Midbrain (tissue), 1 donor: ENCODE measurements at regions not wholly inside any gene's neighbourhood (a gene's known extent, or its start where the extent isn't known, plus 50 kb on each side); places are given as distances from the start of the nearest gene placed in this dataset.
"Not testable (repeated sequence)": the region's sequence is repeated elsewhere in the genome, so short reads cannot be mapped to it uniquely, and the experiment has no call there.

ENCODE experiments used
- DNase-seq: peaks from one replicate; lab custom pipeline; 2025; lab: John Stamatoyannopoulos, UW

DNA sequence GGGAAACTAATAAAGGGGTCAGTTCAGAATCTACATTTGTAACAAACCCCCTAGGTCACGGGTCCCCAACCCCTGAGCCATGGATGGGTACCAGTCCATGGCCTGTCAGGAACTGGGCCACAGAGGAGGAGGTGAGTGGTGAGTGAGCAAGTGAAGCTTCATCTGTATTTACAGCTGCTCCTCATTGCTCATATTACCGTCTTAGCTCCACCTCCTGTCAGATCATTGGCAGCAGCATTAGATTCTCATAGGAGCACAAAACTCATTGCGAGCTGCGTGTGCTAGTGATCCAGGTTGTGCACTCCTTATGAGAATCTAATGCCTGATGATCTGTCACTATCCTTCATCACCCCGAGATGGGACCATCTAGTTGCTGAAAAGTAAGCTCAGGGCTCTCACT, 88.4 kb upstream of the MPP7 start:
- DNase-seq = no peak

DNA sequence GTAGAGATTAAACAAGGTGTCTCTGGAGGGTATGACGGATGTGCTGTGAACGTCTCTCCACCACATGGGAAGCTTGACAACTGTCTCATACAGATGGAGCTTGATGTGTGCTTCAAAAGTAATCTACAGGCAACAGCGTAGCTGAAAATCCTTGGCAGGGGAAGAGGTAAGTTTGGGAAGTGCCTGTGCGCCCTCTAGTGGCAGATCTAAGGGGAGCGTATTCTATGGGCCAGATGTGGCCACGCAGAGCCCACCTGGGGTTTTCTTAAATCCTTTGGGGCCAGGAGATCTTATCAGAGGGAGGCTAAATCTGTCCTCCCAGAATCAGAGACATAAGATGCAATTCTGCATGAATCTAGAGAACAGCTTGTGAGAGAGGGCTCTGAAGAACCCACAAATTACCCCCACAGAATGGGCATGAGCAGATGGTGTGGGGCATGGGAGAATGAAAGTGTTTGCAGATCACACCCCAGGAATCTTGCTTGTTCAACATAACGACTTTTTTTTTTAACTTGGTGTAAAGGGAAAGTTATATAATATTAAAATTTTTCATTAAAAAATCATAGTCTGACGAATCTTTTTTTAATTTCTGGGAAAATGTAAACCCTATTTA, 91.2 kb upstream of the MPP7 start:
- peak; percentile 38 for DNase-seq

DNA sequence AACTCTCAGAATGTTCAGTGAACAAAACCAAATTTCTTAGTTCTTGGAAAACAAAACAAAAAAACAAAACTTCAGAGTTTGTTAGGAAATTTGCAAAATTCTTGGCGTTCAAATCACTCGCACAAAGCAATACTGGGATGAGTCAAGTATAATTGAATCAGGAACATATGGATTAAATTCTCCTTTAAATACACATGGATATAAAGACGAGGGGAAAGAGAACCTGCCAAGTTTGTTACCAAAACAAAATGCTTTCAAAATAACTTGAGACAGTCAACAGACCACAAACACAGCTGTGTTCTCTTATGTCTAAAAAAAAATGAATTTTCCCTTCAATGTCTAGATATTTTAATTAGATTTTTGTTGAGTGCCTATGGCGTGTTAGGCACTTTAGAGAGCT, 93.5 kb upstream of the MPP7 start:
- DNase-seq = no peak

DNA sequence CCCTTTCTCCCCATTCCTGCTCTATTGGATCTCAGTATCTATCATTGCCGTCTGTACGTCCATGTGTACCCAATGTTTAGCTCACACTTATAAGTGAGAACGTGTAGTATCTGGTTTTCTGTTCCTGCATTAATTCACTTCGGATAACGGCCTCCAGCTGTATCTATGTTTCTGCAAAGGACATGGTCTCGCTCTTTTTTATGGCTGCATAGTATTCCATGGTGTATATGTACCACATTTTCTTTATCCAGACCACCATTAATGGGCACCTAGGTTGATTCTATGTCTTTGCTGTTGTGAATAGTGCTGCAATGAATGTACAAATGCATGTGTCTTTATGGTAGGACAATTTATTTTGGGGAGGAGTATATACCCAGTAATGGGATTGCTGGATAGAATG, 94.4 kb upstream of the MPP7 start:
- DNase-seq = no peak

DNA sequence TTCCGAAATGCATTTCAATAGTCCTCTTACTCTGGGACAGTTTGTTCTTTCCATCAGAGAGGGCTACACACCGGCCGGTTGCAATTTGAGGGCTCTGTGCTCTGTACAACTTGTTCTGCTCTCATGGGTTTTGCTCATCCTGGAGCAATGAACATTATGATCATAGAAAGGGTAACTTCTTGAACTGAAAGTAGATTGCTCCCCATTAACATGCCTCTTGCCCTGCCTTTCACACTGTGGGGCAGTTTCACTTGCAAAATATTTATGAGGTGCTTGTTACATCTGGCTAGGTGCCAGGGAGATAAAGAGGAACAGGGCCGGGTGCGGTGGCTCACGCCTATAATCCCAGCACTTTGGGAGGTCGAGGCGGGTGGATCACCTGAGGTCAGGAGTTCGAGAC, 97.3 kb upstream of the MPP7 start:
- DNase-seq = no peak

DNA sequence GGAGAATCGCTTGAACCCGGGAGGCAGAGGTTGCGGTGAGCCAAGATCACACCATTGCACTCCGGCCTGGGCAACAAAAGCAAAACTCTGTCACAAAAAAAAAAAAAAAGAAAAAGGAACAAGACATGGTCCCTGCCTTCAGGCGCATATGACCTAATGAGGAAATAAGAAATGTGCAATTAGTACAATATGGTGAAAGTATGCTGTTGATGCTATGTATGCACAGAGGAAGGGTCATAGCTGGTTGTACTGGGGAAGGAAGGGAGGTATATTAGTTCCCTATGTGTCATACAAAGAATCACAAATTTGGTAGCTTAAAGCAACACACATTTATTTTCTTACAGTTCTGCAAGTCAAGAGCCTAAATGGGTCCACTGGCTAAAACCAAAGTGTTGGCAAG, 97.8 kb upstream of the MPP7 start:
- DNase-seq = no peak

DNA sequence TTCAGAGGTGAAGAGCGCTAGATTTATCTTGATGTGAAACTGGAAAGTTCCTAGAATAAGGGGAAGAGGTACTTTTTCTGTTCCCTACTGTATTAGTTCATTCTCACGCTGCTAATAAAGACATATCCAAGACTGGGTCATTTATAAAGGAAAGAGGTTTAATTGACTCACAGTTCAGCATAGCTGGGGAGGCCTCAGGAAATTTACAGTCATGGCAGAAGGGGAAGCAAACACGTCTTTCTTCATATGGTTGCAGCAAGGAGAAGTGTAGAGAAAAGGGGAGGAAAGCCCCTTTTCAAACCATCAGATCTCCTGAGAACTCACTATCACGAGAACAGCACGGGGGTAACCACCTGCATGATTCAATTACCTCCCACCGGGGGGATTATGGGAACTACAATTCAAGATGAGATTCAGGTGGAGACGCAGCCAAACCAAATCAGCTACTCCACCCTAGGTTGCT, 99.8 kb upstream of the MPP7 start:
- DNase-seq = not testable (repeated sequence)

DNA sequence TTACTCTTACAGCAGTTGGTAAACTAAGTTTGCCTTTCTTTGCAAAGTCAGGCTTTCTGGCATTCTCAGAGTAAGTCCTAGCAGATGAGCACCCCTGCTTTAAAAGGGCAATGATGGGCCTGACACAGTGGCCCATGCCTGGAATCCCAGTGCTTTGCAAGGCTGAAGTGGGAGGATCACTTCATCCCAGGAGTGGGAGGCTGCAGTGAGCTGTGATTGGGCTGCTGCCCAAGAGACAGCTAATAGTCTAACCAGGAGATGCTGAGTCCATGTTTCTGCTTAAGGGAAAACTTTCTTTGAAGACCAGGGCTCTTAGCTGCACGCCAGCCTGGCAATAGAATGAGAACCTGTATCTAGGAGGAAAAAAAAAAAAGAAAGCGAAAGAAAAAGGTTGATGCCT, 100.2 kb upstream of the MPP7 start:
- DNase-seq = no peak

DNA sequence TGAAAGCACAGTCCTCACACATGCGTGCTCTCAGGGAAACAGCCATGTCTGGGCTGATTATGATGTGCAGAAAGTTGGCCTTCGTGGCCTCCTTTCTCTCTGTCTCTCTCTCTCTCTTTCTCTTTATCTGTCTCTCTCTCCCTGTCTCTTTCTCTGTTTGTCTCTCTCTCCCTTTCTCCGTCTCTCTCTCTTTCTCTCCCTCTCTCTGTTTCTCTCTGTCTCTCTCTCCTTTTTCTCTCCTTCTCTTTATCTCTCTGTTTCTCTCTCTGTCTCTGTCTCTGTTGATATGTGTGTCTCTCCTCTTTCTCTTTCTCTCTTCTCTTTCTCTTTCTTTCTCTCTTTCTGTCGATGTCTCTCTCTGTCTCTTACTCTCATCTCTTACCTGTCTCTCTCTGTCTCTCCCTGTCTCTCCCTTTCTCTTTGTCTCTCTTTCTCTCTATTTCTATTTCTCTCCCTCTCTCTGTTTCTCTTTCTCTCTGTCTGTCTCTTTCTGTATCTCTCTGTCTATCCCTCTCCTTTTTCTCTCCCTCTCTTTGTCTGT, 105.4 kb upstream of the MPP7 start:
- DNase-seq = no peak

DNA sequence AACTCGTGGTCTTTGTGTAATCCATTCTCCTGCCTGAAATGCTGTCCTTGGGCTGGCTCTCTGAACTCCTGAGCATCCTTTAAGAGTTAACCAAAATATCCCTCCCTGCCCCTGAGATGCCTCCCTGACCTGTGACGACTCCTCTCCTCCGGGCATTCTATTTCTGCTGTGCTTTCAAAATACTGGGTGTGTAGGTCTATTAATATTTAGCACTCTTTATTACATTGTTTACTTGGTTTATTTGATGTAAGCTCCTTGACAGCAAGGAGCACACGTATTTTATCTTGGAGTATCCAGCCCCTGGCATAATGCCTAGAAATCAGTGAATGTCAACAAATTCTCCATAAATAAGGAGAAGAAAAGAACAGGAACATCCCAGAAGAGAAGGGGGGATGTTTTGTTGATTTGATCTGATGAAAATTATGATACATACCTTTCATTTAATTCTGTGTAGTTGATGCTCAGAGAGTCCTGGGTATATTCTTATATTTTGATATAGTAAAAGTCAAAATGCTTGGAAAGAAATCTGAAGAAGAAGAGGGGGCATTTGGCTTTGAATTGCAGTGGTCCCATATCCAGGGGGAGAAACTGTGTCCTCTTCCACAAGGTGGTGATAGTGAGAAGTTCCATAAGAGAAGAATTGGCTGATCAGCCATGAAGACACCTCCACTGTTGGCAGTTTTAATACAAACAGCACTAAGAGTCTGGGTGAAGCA, 107.7 kb upstream of the MPP7 start:
- DNase-seq = no peak

DNA sequence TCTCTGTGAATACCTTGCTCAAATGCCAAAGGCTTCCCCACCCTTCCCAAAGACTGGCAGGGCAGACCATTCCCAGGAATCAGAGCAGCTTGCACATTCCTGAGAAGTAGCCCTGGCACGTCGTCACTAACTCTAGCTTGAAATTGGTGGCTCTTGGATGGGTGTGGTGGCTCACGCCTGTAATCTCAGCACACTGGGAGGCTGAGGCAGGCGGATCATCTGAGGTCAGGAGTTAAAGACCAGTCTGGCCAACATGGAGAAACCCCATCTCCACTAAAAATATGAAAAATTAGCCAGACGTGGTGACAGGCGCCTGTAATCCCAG, 108.2 kb upstream of the MPP7 start:
- no peak for DNase-seq

DNA sequence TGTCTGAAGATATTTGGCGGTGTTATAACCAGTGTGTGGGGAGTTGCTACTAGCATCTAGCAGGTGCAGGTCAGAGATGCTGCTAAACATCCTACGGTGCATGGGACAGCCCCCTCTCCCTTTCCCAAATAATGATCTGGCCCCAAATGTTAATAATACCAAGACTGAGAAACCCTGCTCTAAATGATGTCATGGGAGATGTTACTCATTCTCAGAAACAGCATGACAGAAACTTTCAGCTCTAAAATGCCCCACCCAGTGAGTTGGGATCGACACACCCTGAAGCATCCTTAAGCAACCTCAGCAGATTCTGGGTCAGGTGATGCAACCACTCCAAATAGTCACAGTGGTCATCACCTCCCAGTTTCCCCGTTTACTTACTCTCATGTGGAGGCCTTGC, 108.8 kb upstream of the MPP7 start:
- no peak for DNase-seq

DNA sequence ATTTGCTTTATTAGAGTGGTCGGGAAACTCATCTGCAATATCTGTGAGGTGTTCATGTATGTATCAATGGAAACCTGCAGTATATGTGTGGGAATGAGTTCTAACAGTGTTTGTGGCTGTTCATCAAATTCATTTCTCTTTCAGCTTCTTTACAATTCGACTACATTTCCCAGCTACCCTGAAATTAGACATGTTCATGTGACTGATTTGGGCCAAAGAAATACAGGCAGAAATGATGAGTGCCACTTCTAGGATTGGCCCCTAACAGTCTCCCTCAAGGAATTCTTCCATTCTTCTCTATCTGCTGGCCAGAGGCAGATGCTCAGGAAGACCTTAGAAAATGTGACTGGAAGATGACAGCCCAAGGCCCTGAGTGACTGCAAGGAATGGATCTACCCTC, 114.8 kb upstream of the WAC start:
- no peak for DNase-seq

DNA sequence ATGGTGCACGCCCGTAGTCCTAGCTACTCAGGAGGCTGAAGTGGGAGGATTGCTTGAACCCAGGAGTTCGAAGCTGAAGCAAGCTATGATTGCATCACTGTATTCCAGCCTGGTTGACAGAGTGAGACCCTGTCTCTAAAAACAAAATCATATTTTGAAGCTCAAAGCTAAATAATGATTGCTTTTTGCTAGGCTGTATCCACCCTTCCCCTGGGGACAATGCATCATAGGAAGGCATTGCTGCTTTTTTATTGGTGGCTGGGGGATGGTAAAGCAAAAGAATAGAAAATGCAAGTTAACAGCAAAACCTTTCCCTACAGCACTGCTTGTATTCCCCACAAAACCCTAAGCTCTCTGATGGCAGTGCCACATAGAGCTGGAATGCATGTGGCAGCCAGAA, 107.5 kb upstream of the WAC start:
- DNase-seq = no peak

DNA sequence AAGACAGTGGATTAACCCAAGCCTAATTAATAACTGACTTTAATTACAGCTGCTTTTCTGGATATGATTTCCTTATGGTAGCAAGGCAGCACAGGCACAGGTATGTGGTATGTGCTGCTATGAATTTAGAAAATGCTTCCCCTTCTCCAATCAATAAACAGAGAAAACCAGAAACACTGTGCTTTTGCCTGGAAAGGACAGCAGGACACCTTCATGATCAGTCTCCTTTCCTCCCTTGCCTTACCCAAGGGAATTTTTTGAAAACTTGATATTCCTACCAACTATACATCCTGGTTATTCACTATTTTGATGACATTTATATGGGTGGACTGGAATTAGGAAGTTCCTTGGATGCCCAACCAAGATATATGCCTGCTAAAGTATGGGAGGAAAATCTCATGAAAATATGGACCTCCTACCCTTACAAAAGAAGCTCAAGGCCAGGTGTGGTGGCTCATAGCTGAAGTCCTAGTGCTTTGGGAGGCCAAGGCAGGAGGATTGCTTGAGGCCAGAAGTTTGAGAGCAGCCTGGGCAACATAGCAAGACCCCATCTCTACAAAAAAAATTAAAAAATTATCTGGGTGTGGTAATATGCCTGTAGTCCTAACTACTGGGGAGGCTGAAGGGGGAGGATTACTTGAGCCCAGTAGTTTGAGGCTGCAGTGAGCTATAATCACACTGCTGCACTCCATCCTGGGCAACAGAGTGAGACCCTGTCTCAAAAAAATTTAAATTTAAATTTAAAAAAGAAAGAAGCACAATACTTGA, 106.3 kb upstream of the WAC start:
- no peak for DNase-seq

DNA sequence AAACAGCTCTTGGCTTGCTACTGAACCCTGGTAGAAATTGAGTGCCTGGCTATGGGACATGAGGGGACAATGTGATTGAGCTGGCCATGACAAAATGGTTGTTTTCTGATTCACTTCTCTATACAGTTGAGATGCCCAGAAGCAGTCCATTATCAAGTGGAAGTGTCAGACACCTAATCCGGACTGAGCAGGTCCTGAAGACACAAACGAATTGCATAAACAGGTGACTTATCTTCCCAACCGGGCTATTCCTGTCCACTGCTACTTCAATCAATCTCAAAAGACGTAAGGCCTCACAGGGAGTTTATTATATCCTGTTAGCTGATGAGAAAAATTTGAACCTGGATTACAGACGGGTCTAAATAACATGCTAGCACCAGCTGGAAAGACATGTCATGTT, 105.5 kb upstream of the WAC start:
- DNase-seq = no peak

DNA sequence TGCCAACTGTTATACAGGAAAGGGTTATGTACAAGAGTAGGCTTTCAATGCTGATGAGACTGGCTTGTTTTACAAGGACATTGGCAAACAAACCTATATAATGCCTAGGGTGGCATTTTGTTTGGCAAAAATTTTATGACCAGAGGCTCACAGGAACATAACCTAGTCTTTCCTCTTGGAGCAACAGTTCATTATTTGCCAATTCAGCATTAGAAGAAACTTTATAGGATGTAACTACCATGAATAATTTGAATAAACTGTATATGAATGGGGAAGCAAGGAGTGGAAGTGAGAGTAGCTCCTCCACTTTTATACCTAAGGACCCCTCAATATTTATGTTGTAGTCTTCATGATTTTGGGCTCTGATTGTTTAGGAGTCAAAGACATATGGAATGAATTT, 103.9 kb upstream of the WAC start:
- no peak for DNase-seq

DNA sequence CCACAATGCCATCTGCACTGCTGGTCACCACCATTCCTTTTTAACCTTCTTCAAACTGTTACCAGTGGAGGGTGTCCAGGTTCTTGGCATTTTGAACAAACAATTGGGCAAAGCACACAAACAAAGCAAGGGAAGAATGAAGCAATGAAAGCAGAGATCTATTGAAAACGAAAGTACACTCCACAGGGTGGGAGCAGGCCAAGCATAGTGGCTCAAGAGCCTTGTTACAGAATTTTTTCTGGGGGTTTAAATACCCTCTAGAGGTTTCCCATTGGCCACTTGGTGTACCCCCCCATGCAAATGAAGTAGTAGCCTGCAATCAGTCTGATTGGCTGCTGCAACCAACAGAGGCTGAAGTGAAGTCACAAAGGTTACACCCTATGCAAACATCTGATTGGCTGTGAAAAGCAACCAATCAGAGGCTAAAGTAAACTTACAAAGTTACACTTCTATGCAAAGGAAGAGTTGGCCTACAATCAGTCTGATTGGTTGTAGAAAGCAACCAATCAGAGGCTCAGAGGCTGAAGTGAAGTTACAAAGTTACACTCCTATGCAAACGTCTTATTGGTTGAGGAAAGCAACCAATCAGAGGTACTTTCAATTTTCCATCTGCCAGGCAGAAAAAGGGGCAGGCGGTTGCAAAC, 103.2 kb upstream of the WAC start:
- no peak for DNase-seq

DNA sequence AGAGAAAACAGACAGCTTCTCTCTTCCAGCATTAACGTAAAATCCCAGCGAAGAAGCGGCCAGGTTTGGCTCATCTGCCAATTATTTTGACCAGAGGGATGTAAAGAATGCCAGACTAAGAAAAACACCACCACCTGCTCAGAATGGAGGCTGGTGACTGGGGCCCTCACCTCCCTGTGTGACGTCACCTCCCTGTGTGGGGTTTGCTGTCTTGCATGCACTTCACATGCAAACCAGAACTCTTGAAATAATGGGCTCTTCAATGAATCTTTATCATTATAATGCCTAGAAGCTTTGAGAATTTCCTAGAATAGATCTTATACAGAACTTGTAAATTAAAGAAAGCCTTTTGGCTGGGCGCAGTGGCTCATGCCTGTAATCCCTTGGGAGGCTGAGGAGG, 101.8 kb upstream of the WAC start:
- DNase-seq = no peak

DNA sequence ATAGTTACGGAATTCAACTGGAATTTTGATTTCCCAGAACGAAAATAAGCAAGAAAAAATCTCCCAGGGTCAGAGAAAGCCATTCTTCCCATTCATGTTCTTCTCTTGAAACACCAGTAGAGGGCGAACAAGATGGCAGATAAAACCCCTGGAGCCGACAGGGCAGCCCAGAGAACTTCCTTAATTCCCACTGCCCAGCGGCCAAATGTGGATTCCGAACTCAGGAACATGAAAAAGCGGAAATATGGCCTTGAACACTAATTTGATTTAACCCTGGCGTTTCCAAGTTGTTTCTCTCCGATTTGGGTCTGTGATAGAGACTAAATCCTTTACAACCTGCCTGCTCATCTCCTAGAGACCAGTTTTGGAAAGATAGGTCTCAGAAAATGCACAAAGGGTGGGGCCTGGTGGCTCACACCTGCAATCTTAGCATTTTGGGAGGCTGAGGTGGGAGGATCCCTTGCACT, 100.7 kb upstream of the WAC start:
- DNase-seq = peak; percentile 62

DNA sequence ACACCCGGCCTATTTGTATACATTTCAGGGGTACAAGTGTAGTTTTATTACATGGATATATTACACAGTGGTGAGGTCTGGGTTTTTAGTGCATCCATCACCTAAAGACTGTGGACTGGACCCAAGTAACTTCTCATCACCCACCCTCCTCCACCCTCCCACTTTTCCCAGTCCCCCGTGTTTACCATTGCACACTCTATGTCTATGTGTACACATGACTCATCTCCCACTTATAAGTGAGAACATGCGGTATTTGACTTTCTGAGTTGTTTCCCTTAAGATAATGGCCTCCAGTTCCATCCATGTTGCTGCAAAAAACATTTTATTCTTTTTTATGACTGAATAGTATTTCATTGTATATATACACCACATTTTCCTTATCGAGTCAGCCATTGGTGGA, 98.9 kb upstream of the WAC start:
- no peak for DNase-seq

DNA sequence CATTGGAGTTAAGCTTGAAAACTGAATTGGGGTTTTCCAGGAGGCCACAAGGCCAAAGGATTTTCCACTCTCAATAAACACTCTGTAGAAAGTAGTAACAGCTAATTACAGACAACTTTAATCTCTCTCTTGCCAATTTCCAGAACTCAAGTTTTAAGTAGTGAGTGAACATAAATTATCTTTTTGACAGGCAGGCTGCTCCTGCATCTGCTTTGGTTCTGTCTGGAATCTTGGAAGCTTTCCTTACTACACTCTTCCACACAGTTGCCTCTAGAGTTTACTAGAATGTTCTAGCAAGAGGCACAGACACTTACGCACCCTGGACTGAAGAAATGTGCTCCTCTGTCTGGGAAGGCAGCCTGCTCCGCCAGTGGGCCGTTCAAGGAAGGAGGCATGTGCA, 90.5 kb upstream of the WAC start:
- DNase-seq = no peak

DNA sequence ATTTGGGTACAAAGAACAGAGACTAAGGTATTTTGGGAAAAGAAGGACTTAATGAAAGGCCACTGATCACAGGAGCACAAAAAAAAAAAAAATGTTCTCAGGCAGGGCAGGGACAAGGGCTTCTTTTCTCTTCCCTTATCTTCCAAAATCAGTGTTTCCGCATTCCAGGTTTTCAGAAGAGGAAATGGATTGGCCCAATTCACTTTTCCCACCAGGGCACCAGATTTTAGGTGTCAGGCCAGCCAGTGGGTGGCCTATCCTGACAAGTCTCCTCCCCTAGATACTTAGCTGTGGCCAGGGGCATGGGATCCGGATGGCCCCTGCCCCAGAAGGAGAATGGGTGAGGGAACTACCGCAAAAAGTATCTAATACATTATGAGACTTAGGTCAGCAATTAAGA, 88.9 kb upstream of the WAC start:
- no peak for DNase-seq
